ENCODE measurements at regions not wholly inside any gene's neighbourhood (a gene's known extent, or its start where the extent isn't known, plus 50 kb on each side); places are given as distances from the start of the nearest gene placed in this dataset.
A peak's percentile ranks its signal among the peaks of the same experiment; 100 is the strongest.

GRCh38 chr3:66593978-66594377 lies 93.2 kb upstream of the LRIG1 start:
- Mint-ChIP-seq H3K4me3 (no peak overlapping the region), H3K27me3 (ENCODE audit: low read depth) (no peaks in the 10 kb centered on the region), H3K27ac (ENCODE audit: unreplicated experiment) (peak overlapping the region; percentile 14), H3K9me3 (peaks cover 7% of the 10 kb centered on the region), H3K4me1 (peaks cover 81% of the 10 kb centered on the region), H3K36me3 (ENCODE audit: low read depth) (peaks cover 4% of the 10 kb centered on the region)
- TF ChIP-seq CTCF (conservative IDR thresholded peaks at IDR 0.05) = no peak
- no peak for DNase-seq (ENCODE audit: low read depth, low spot score)

GRCh38 chr3:66597308-66597863 lies 96.6 kb upstream of the LRIG1 start:
- no peaks in the 10 kb centered on the region for H3K9me3 Mint-ChIP-seq
- peak overlapping the region; percentile 2 for H3K4me3 Mint-ChIP-seq
- no peak for TF ChIP-seq CTCF (conservative IDR thresholded peaks at IDR 0.05)
- no peak for DNase-seq (ENCODE audit: low read depth, low spot score)
- H3K27ac Mint-ChIP-seq (ENCODE audit: unreplicated experiment) = peak overlapping the region; percentile 19
- no peaks in the 10 kb centered on the region for H3K36me3 Mint-ChIP-seq (ENCODE audit: low read depth)
- no peaks in the 10 kb centered on the region for H3K27me3 Mint-ChIP-seq (ENCODE audit: low read depth)
- H3K4me1 Mint-ChIP-seq = peaks cover 64% of the 10 kb centered on the region

- Mint-ChIP-seq H3K4me1 (peaks cover 64% of the 10 kb centered on the region), H3K27ac (ENCODE audit: unreplicated experiment) (peak overlapping the region; percentile 74), H3K36me3 (ENCODE audit: low read depth) (no peaks in the 10 kb centered on the region), H3K4me3 (peak overlapping the region; percentile 10), H3K9me3 (no peaks in the 10 kb centered on the region), H3K27me3 (ENCODE audit: low read depth) (no peaks in the 10 kb centered on the region)
- DNase-seq (ENCODE audit: low read depth, low spot score) = no peak
- no peak for TF ChIP-seq CTCF (conservative IDR thresholded peaks at IDR 0.05)
Measured at GRCh38 chr3:66598168-66598567, 97.3 kb upstream of the LRIG1 start.

- DNase-seq (ENCODE audit: low read depth, low spot score) = no peak
- Mint-ChIP-seq H3K36me3 (ENCODE audit: low read depth) (peaks cover 2% of the 10 kb centered on the region), H3K27ac (ENCODE audit: unreplicated experiment) (no peak overlapping the region), H3K9me3 (no peaks in the 10 kb centered on the region), H3K4me3 (no peak overlapping the region), H3K27me3 (ENCODE audit: low read depth) (no peaks in the 10 kb centered on the region), H3K4me1 (peaks cover 55% of the 10 kb centered on the region)
- TF ChIP-seq CTCF (conservative IDR thresholded peaks at IDR 0.05) = no peak
Measured at GRCh38 chr3:66602237-66602636, 101.4 kb upstream of the LRIG1 start.

GRCh38 chr3:66602691-66603090 lies 101.9 kb upstream of the LRIG1 start:
- DNase-seq (ENCODE audit: low read depth, low spot score) = no peak
- Mint-ChIP-seq H3K9me3 (no peaks in the 10 kb centered on the region), H3K4me1 (peaks cover 50% of the 10 kb centered on the region), H3K27ac (ENCODE audit: unreplicated experiment) (no peak overlapping the region), H3K4me3 (no peak overlapping the region), H3K36me3 (ENCODE audit: low read depth) (peaks cover 2% of the 10 kb centered on the region), H3K27me3 (ENCODE audit: low read depth) (no peaks in the 10 kb centered on the region)
- TF ChIP-seq CTCF (conservative IDR thresholded peaks at IDR 0.05) = no peak
